ENCODE measurements at regions not wholly inside any gene's neighbourhood (a gene's known extent, or its start where the extent isn't known, plus 50 kb on each side); places are given as distances from the start of the nearest gene placed in this dataset.
"Not testable (repeated sequence)": the region's sequence is repeated elsewhere in the genome, so short reads cannot be mapped to it uniquely, and the experiment has no call there.

- TF ChIP-seq, protein P1, sequence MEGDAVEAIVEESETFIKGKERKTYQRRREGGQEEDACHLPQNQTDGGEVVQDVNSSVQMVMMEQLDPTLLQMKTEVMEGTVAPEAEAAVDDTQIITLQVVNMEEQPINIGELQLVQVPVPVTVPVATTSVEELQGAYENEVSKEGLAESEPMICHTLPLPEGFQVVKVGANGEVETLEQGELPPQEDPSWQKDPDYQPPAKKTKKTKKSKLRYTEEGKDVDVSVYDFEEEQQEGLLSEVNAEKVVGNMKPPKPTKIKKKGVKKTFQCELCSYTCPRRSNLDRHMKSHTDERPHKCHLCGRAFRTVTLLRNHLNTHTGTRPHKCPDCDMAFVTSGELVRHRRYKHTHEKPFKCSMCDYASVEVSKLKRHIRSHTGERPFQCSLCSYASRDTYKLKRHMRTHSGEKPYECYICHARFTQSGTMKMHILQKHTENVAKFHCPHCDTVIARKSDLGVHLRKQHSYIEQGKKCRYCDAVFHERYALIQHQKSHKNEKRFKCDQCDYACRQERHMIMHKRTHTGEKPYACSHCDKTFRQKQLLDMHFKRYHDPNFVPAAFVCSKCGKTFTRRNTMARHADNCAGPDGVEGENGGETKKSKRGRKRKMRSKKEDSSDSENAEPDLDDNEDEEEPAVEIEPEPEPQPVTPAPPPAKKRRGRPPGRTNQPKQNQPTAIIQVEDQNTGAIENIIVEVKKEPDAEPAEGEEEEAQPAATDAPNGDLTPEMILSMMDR (conservative IDR thresholded peaks at IDR 0.05; ENCODE audit: low read length) = no peak
- no peak for DNase-seq (ENCODE audit: low read depth)
- no peak overlapping the region for H3K4me3 ChIP-seq (ENCODE audit: low read length)
Observed at GRCh38 chr3:67142432-67142831, 144.3 kb downstream of the KBTBD8 start.

- no peak for DNase-seq (ENCODE audit: low read depth)
- H3K4me3 ChIP-seq (ENCODE audit: low read length) = no peak overlapping the region
- TF ChIP-seq, protein P1 (conservative IDR thresholded peaks at IDR 0.05; ENCODE audit: low read length) = no peak
Observed at GRCh38 chr3:67145738-67146137, 147.6 kb downstream of the KBTBD8 start.

DNA sequence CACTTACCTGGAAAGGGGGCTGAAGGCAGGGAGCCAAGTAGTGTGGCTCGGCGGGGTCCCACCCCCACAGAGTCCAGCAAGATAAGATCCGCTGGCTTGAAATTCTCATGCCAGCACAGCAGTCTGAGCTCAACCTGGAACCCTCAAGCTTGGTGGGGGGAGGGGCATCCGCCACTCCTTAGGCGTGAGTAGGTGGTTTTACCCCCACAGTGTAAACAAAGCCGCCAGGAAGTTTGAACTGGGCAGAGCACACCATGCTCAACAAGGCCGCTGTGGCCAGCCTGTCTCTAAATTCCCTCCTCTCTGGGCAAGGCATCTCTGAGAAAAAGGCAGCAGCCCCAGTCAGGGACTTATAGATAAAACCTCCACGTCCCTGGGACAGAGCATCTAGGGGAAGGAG is 156.3 kb downstream of the KBTBD8 start:
- H3K4me3 ChIP-seq (ENCODE audit: low read length) = no peak overlapping the region
- TF ChIP-seq, protein P1 (conservative IDR thresholded peaks at IDR 0.05; ENCODE audit: low read length) = no peak
- no peak for DNase-seq (ENCODE audit: low read depth)

DNA sequence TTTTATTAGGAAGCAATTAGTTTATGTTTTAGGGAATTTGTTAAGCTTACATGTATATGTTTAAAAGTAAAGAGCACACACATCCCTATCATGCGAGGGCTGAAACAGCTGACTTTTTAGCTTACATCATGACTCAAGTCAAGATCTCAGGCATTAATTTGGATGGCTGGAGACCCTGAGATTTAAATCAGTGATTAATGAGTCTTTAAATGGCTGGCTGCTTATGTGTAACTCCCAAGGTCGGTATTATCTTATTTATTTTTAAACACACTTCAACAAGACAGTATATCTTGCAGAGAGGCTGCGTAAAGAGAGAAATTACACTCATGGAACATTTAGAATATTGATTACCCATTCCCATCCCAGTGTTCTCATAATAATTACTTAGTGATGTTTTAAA is 169.4 kb downstream of the KBTBD8 start:
- H3K4me3 ChIP-seq (ENCODE audit: low read length) = no peak overlapping the region
- TF ChIP-seq, protein P1 (conservative IDR thresholded peaks at IDR 0.05; ENCODE audit: low read length) = no peak
- DNase-seq (ENCODE audit: low read depth) = no peak

DNA sequence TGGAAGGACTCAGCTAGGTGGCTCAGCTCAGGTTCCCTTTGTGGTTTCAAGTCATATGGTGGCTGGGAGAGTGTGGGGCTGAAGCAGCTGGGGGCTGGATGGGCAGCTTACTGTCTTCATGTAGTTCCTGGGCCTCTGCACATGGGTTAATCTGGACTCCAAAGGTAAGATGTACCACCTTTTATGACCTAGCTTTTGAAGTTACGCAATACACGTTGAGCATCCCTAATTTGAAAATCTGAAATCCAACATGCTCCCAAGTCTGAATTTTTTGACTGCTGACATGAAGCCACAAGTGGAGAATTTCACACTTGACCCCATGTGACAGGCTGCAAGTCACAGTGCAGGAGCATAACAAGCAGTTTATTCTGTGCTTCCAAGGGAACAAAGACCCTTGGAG is 173.7 kb downstream of the KBTBD8 start:
- TF ChIP-seq, protein P1 (conservative IDR thresholded peaks at IDR 0.05; ENCODE audit: low read length) = no peak
- no peak overlapping the region for H3K4me3 ChIP-seq (ENCODE audit: low read length)
- DNase-seq (ENCODE audit: low read depth) = no peak

GRCh38 chr3:67173130-67173529 is 175.0 kb downstream of the KBTBD8 start:
- H3K4me3 ChIP-seq (ENCODE audit: low read length); DNase-seq (ENCODE audit: low read depth): not testable (repeated sequence)

DNA sequence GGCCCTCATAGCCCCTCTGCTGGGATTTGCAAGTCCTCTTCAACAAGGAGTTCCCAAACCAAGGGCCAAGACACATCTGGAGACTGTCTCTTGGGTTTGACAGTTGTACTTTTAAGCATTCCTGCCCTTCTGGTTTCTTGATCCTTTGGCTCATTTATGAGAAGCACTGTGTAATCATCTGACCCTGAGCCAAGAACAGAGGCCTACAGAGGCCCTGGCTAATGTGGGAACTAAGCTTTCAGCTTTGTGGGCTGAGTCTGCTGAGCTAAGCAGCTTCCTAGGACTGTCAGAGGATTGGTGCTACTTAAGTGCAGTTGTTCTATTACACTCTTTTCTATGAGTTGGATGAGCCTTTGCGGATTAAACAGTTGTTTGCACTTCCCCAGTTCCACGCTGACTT is 178.3 kb downstream of the KBTBD8 start:
- no peak overlapping the region for H3K4me3 ChIP-seq (ENCODE audit: low read length)
- no peak for DNase-seq (ENCODE audit: low read depth)
- TF ChIP-seq, protein P1 (conservative IDR thresholded peaks at IDR 0.05; ENCODE audit: low read length) = no peak

- TF ChIP-seq, protein P1 (conservative IDR thresholded peaks at IDR 0.05; ENCODE audit: low read length) = no peak
- no peak overlapping the region for H3K4me3 ChIP-seq (ENCODE audit: low read length)
- no peak for DNase-seq (ENCODE audit: low read depth)
Observed at GRCh38 chr3:67192466-67192865, 194.4 kb downstream of the KBTBD8 start.

All from AG10803 (cell line).